Astrocyte (in vitro differentiated cells and primary cell): ENCODE measurements at regions not wholly inside any gene's neighbourhood (a gene's known extent, or its start where the extent isn't known, plus 50 kb on each side); places are given as distances from the start of the nearest gene placed in this dataset.

Source experiments
- DNase-seq: peaks from one replicate; pipeline ENCODE4 v3.0.0-alpha.2; 2010; ENCODE audit warnings: low read depth
- FAIRE-seq: peaks from 2 replicates; lab custom pipeline; 2011; peaks lifted over from hg19 to GRCh38; lab: Jason Lieb, UNC
- H2AFZ ChIP-seq: 2 replicates; pipeline ENCODE4 v1.6.0; 2012; ENCODE audit warnings: low read depth, low read length, inconsistent platforms
- H3K27ac ChIP-seq: 2 replicates; pipeline ENCODE4 v1.5.1; 2011; ENCODE audit warnings: low read depth, low read length, inconsistent platforms
- H3K27me3 ChIP-seq: 2 replicates; pipeline ENCODE4 v1.6.0; 2011; ENCODE audit warnings: low read length, inconsistent platforms; ENCODE audit not compliant: insufficient read depth
- H3K36me3 ChIP-seq: 2 replicates; pipeline ENCODE4 v1.5.1; 2011; ENCODE audit warnings: low read length, inconsistent platforms; ENCODE audit not compliant: insufficient read depth
- H3K4me1 ChIP-seq: 2 replicates; pipeline ENCODE4 v1.5.1; 2011; ENCODE audit warnings: low read length, inconsistent platforms; ENCODE audit not compliant: insufficient read depth
- H3K4me2 ChIP-seq: 2 replicates; pipeline ENCODE4 v1.6.0; 2012; ENCODE audit warnings: low read length, inconsistent platforms
- H3K4me3 ChIP-seq: 2 replicates; pipeline ENCODE4 v1.5.1; 2011; ENCODE audit warnings: low read depth, mild to moderate bottlenecking, low read length, inconsistent platforms; ENCODE audit not compliant: insufficient read depth
- H3K79me2 ChIP-seq: 2 replicates; pipeline ENCODE4 v1.6.0; 2012; ENCODE audit warnings: mild to moderate bottlenecking, low read length, inconsistent platforms; ENCODE audit not compliant: insufficient read depth
- H3K9ac ChIP-seq: 2 replicates; pipeline ENCODE4 v1.6.0; 2012; ENCODE audit warnings: mild to moderate bottlenecking, low read length, inconsistent platforms
- H3K9me3 ChIP-seq: 2 replicates; pipeline ENCODE4 v1.5.1; 2012; ENCODE audit warnings: low read depth, mild to moderate bottlenecking, low read length, inconsistent platforms; ENCODE audit not compliant: insufficient read depth
- H4K20me1 ChIP-seq: 2 replicates; pipeline ENCODE4 v1.6.0; 2012; ENCODE audit warnings: low read length, inconsistent platforms; ENCODE audit not compliant: insufficient read depth
- H3K27ac Mint-ChIP-seq: one replicate; pipeline ENCODE4 v1.8.0; 2021; ENCODE audit warnings: mild to moderate bottlenecking, mixed read lengths; ENCODE audit not compliant: unreplicated experiment
- H3K27me3 Mint-ChIP-seq: one replicate; pipeline ENCODE4 v1.8.0; 2021; ENCODE audit warnings: low read depth, mixed read lengths; ENCODE audit not compliant: unreplicated experiment
- H3K36me3 Mint-ChIP-seq: one replicate; pipeline ENCODE4 v1.8.0; 2021; ENCODE audit warnings: low read depth, mixed read lengths; ENCODE audit not compliant: unreplicated experiment
- H3K4me1 Mint-ChIP-seq: one replicate; pipeline ENCODE4 v1.8.0; 2021; ENCODE audit warnings: low read depth, mixed read lengths; ENCODE audit not compliant: unreplicated experiment
- H3K4me3 Mint-ChIP-seq: one replicate; pipeline ENCODE4 v1.8.0; 2021; ENCODE audit warnings: mild to moderate bottlenecking, moderate library complexity, mixed read lengths; ENCODE audit not compliant: unreplicated experiment
- H3K9me3 Mint-ChIP-seq: one replicate; pipeline ENCODE4 v1.8.0; 2021; ENCODE audit warnings: mild to moderate bottlenecking, mixed read lengths; ENCODE audit not compliant: unreplicated experiment
- EZH2 ChIP-seq: IDR thresholded peaks from 2 replicates; pipeline ENCODE4 v1.6.1; 2012; ENCODE audit warnings: mild to moderate bottlenecking, low read length, inconsistent platforms; ENCODE audit not compliant: insufficient read depth
- TF ChIP-seq, protein P1 (sequence below): IDR thresholded peaks from 2 replicates; pipeline ENCODE4 v1.5.1; 2011; ENCODE audit warnings: low read depth, mild to moderate bottlenecking, inconsistent platforms, low read length, moderate library complexity; ENCODE audit not compliant: insufficient read depth

DNA sequence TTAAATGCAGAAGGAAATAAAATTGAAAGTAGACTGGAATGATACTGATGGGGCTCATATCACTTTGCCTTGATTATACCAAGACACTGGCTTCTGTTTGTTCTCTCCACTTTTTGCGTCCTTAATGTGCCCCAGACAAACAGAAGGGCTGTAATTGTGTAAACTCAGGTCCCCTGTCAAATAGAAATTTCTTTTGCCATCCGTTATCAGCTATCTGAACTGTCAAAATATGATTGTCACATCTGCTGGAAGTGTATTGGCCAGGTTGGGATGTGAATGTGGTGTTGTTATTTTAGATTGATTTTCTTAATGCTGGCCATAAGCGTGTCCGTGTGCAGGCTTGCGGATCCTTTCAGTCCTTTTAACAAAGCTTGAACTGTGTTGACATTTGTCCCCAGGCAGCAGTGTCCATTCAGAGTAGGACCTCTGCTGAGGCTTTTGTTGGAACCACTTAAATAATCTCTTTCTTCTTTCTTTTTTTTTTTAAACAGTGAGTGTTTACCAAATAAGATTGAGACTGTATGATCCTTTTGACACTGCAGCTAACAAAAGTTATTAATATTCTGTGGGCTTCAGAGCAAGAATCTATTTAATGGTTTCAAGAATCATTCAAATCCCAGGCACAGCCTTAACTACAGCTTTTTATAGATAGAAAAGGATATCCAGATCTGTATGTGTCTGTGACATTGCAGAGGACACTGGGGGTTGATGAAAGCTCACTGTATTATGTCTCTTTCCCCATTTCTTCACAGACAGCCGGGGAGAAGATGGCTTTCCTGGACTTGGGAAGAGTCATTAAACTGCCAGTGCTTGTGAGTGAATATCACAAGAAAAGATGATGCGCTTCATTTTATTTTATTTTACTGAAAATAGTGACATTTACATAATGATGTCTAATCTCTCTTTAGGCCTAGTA, 171.7 kb downstream of the ZNF608 start:
- H2AFZ ChIP-seq: no peak overlapping the region
- H3K9me3 Mint-ChIP-seq: no peaks in the 10 kb centered on the region
- no peak overlapping the region for H3K27ac Mint-ChIP-seq
- no peak overlapping the region for H3K4me3 ChIP-seq
- H3K79me2 ChIP-seq: no peaks in the 10 kb centered on the region
- peaks cover 13% of the 10 kb centered on the region for H3K4me1 Mint-ChIP-seq
- no peak overlapping the region for H3K27ac ChIP-seq
- H4K20me1 ChIP-seq: no peaks in the 10 kb centered on the region
- H3K36me3 Mint-ChIP-seq: no peaks in the 10 kb centered on the region
- H3K4me2 ChIP-seq: no peak overlapping the region
- no peak for TF ChIP-seq EZH2
- TF ChIP-seq, protein P1, sequence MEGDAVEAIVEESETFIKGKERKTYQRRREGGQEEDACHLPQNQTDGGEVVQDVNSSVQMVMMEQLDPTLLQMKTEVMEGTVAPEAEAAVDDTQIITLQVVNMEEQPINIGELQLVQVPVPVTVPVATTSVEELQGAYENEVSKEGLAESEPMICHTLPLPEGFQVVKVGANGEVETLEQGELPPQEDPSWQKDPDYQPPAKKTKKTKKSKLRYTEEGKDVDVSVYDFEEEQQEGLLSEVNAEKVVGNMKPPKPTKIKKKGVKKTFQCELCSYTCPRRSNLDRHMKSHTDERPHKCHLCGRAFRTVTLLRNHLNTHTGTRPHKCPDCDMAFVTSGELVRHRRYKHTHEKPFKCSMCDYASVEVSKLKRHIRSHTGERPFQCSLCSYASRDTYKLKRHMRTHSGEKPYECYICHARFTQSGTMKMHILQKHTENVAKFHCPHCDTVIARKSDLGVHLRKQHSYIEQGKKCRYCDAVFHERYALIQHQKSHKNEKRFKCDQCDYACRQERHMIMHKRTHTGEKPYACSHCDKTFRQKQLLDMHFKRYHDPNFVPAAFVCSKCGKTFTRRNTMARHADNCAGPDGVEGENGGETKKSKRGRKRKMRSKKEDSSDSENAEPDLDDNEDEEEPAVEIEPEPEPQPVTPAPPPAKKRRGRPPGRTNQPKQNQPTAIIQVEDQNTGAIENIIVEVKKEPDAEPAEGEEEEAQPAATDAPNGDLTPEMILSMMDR: no peak
- H3K36me3 ChIP-seq: no peaks in the 10 kb centered on the region
- H3K9me3 ChIP-seq: no peaks in the 10 kb centered on the region
- no peaks in the 10 kb centered on the region for H3K27me3 Mint-ChIP-seq
- H3K4me3 Mint-ChIP-seq: no peak overlapping the region
- no peak overlapping the region for H3K9ac ChIP-seq
- H3K27me3 ChIP-seq: no peaks in the 10 kb centered on the region
- DNase-seq (no peak), FAIRE-seq (no peak)
- H3K4me1 ChIP-seq: no peaks in the 10 kb centered on the region

DNA sequence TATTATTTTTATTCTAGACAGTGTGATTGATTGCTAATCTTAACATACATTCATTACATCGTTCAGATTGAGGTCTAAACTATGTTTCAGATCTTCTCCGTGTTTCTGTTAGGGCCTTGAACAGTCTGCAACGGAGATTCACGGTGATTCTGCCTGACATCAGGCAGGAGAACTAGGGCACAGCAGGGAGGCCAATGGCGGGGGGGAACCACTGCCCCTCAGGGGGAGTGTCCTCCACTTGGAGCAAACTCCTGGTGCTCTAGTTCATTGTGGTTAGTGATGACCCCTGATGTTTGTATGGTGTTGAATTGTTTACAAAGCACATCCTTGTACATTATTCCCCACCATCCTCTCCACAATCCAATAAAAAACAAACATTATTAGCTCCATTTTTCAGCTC, 173.5 kb downstream of the ZNF608 start:
- Mint-ChIP-seq H3K27me3 (peaks cover 2% of the 10 kb centered on the region), H3K4me3 (no peak overlapping the region), H3K27ac (no peak overlapping the region), H3K9me3 (no peaks in the 10 kb centered on the region), H3K4me1 (peaks cover 13% of the 10 kb centered on the region), H3K36me3 (no peaks in the 10 kb centered on the region)
- no peak for FAIRE-seq
- H3K27me3 ChIP-seq: no peaks in the 10 kb centered on the region
- no peak overlapping the region for H3K9ac ChIP-seq
- H3K9me3 ChIP-seq: no peaks in the 10 kb centered on the region
- H3K36me3 ChIP-seq: no peaks in the 10 kb centered on the region
- no peak overlapping the region for H3K27ac ChIP-seq
- H4K20me1 ChIP-seq: no peaks in the 10 kb centered on the region
- no peak overlapping the region for H3K4me3 ChIP-seq
- H2AFZ ChIP-seq: no peak overlapping the region
- TF ChIP-seq, protein P1: no peak
- TF ChIP-seq EZH2: no peak
- DNase-seq: no peak
- H3K79me2 ChIP-seq: no peaks in the 10 kb centered on the region
- no peak overlapping the region for H3K4me2 ChIP-seq
- H3K4me1 ChIP-seq: no peaks in the 10 kb centered on the region
